ENCODE measurements at regions not wholly inside any gene's neighbourhood (a gene's known extent, or its start where the extent isn't known, plus 50 kb on each side); places are given as distances from the start of the nearest gene placed in this dataset.
"Not testable (repeated sequence)": the region's sequence is repeated elsewhere in the genome, so short reads cannot be mapped to it uniquely, and the experiment has no call there.

DNA sequence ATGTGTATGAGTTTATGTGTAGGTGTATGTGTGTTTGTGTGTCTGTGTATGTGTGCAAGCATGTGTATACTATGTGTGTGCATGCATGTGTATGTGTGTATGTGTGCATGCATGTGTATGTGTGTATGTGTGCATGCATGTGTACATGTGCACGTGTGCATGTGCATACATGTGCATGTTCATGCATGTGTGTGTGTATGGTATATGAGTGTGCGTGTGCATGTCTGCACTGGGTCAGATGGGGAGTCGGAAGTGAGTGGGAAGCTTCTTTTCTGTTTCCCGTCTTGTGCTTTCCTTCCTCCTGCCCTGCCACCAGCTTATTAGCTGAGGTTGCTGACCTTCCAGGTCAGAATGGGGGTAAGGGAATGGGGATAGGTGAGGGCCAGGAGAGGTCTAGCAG, 174.7 kb downstream of the MAP2K4 start:
- Mint-ChIP-seq H3K36me3 (ENCODE audit: insufficient read depth in 2 of 2) (no peaks in the 10 kb centered on the region), H3K4me1 (ENCODE audit: low read depth) (no peaks in the 10 kb centered on the region), H3K27ac (no peak overlapping the region), H3K9me3 (peaks cover 0 to 4% of the 10 kb centered on the region in 2 donors), H3K27me3 (ENCODE audit: low read depth) (no peaks in the 10 kb centered on the region), H3K4me3 (no peak overlapping the region)
- ATAC-seq (replicated peaks in 1 of 2) (no peak), DNase-seq (no peak)

- no peaks in the 10 kb centered on the region for H3K27me3 Mint-ChIP-seq (ENCODE audit: low read depth)
- DNase-seq (no peak), ATAC-seq (replicated peaks in 1 of 2) (no peak)
- H3K36me3 Mint-ChIP-seq (ENCODE audit: insufficient read depth in 2 of 2), result no peaks in the 10 kb centered on the region
- no peak overlapping the region for H3K27ac Mint-ChIP-seq
- H3K9me3 Mint-ChIP-seq, result peaks cover 0 to 2% of the 10 kb centered on the region in 2 donors
- H3K4me1 Mint-ChIP-seq (ENCODE audit: low read depth), result no peaks in the 10 kb centered on the region
- no peak overlapping the region for H3K4me3 Mint-ChIP-seq
Observed at GRCh38 chr17:12201294-12201880, 180.7 kb downstream of the MAP2K4 start.

- Mint-ChIP-seq H3K4me1 (ENCODE audit: low read depth) (no peaks in the 10 kb centered on the region), H3K9me3 (peaks cover 0 to 4% of the 10 kb centered on the region in 2 donors)
Observed at GRCh38 chr17:12209632-12210191, 189.0 kb downstream of the MAP2K4 start.

GRCh38 chr17:12220714-12221439, 200.2 kb downstream of the MAP2K4 start:
- DNase-seq; H3K36me3 Mint-ChIP-seq (ENCODE audit: insufficient read depth in 2 of 2); H3K27me3 Mint-ChIP-seq (ENCODE audit: low read depth); H3K27ac Mint-ChIP-seq; H3K9me3 Mint-ChIP-seq; ATAC-seq (replicated peaks in 1 of 2); H3K4me1 Mint-ChIP-seq (ENCODE audit: low read depth); H3K4me3 Mint-ChIP-seq: not testable (repeated sequence)

More at GRCh38 chr17:12209632-12210191, 189.0 kb downstream of the MAP2K4 start:
- no peak for DNase-seq
- Mint-ChIP-seq H3K27ac (no peak overlapping the region), H3K27me3 (ENCODE audit: low read depth) (no peaks in the 10 kb centered on the region), H3K36me3 (ENCODE audit: insufficient read depth in 2 of 2) (no peaks in the 10 kb centered on the region), H3K4me3 (no peak overlapping the region)
- no peak for ATAC-seq (replicated peaks in 1 of 2)

- Mint-ChIP-seq H3K27ac (no peak overlapping the region), H3K4me3 (no peak overlapping the region), H3K36me3 (ENCODE audit: insufficient read depth in 2 of 2) (peaks cover 0 to 4% of the 10 kb centered on the region in 2 donors), H3K27me3 (ENCODE audit: low read depth) (no peaks in the 10 kb centered on the region), H3K4me1 (ENCODE audit: low read depth) (no peaks in the 10 kb centered on the region), H3K9me3 (peaks cover 0 to 7% of the 10 kb centered on the region in 2 donors)
- no peak for DNase-seq
- ATAC-seq (replicated peaks in 1 of 2), result no peak
Observed at GRCh38 chr17:12222392-12222791, 201.7 kb downstream of the MAP2K4 start.

DNA sequence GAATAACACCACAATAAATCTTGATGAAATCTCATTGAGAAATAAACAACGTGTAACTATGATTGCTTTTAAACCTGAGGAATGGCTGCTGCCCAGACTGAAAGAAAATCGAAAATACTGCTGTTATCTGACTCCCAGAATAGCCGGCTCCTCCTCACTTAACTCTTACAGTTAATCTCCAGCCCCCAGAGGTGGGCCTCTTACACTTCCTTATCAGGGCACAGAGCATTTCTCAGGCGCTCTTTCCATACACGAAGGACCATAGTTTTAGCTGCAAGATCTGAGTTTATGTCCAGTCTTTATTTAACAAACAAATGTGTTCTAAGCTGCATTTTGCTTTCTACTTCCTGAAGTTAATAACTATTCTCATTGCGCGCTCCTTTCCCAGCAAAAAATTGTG, 206.9 kb downstream of the MAP2K4 start:
- H3K36me3 Mint-ChIP-seq (ENCODE audit: insufficient read depth in 2 of 2), result no peaks in the 10 kb centered on the region
- ATAC-seq (replicated peaks in 1 of 2) (no peak), DNase-seq (no peak)
- no peaks in the 10 kb centered on the region for H3K4me1 Mint-ChIP-seq (ENCODE audit: low read depth)
- peaks cover 2 to 5% of the 10 kb centered on the region in 2 donors for H3K9me3 Mint-ChIP-seq
- no peak overlapping the region for H3K27ac Mint-ChIP-seq
- peaks cover 5% of the 10 kb centered on the region for H3K27me3 Mint-ChIP-seq (ENCODE audit: low read depth)
- no peak overlapping the region for H3K4me3 Mint-ChIP-seq

- H3K27me3 Mint-ChIP-seq (ENCODE audit: low read depth), result peaks cover 6% of the 10 kb centered on the region
- no peaks in the 10 kb centered on the region for H3K4me1 Mint-ChIP-seq (ENCODE audit: low read depth)
- H3K4me3 Mint-ChIP-seq, result no peak overlapping the region
- no peak overlapping the region for H3K27ac Mint-ChIP-seq
- peaks cover 2 to 5% of the 10 kb centered on the region in 2 donors for H3K9me3 Mint-ChIP-seq
- ATAC-seq (replicated peaks in 1 of 2) (no peak), DNase-seq (no peak)
- no peaks in the 10 kb centered on the region for H3K36me3 Mint-ChIP-seq (ENCODE audit: insufficient read depth in 2 of 2)
Observed at GRCh38 chr17:12229335-12229734, 208.7 kb downstream of the MAP2K4 start.

GRCh38 chr17:12230481-12231354, 210.0 kb downstream of the MAP2K4 start:
- no peak for ATAC-seq (replicated peaks in 1 of 2)
- Mint-ChIP-seq H3K4me3 (no peak overlapping the region), H3K4me1 (ENCODE audit: low read depth) (no peaks in the 10 kb centered on the region), H3K27ac (no peak overlapping the region), H3K36me3 (ENCODE audit: insufficient read depth in 2 of 2) (no peaks in the 10 kb centered on the region), H3K27me3 (ENCODE audit: low read depth) (peaks cover 6% of the 10 kb centered on the region), H3K9me3 (peaks cover 2 to 4% of the 10 kb centered on the region in 2 donors)
- no peak for DNase-seq

DNA sequence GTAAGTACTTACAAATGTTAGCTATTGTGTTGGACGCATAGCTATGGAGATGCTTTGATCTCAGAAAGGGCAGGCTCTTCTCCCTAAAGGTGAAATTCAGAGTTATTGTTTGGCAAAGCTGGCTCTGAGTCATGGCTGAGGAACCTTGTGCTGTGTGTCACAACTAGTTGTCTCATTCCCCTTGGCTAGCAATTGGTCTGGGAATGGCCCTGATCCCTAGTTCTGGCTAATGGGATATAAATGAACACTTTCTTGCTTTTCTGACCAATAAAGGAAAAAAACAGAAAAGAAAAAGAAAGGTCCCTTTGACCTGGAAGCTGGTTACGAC, 210.6 kb downstream of the MAP2K4 start:
- Mint-ChIP-seq H3K4me3 (no peak overlapping the region), H3K27me3 (ENCODE audit: low read depth) (peaks cover 6% of the 10 kb centered on the region), H3K36me3 (ENCODE audit: insufficient read depth in 2 of 2) (no peaks in the 10 kb centered on the region), H3K27ac (no peak overlapping the region), H3K9me3 (peaks cover 2 to 3% of the 10 kb centered on the region in 2 donors), H3K4me1 (ENCODE audit: low read depth) (no peaks in the 10 kb centered on the region)
- DNase-seq (no peak), ATAC-seq (replicated peaks in 1 of 2) (no peak)

DNA sequence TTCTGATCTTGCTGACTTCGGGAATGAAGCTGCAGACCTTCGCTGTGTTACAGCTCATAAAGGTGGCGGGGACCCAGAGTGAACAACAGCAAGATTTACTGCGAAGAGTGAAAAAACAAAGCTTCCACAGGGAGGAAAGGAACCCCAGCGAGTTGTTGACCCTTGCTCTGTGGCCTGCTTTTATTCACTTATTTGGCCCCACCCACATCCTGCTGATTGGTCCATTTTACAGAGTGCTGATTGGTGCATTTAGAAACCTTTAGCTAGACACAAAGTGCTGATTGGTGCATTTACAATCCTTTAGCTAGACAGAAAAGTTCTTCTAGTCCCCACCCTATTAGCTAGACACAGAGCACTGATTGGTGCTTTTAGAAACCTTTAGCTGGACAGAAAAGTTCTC, 218.3 kb downstream of the MAP2K4 start:
- not testable (repeated sequence) for ATAC-seq (replicated peaks in 1 of 2); H3K4me3 Mint-ChIP-seq; H3K27ac Mint-ChIP-seq; H3K4me1 Mint-ChIP-seq (ENCODE audit: low read depth); DNase-seq; H3K36me3 Mint-ChIP-seq (ENCODE audit: insufficient read depth in 2 of 2); H3K9me3 Mint-ChIP-seq
- peaks cover 11% of the 10 kb centered on the region for H3K27me3 Mint-ChIP-seq (ENCODE audit: low read depth)

- no peaks in the 10 kb centered on the region for H3K4me1 Mint-ChIP-seq (ENCODE audit: low read depth)
- DNase-seq (no peak), ATAC-seq (replicated peaks in 1 of 2) (no peak)
- H3K36me3 Mint-ChIP-seq (ENCODE audit: insufficient read depth in 2 of 2), result no peaks in the 10 kb centered on the region
- H3K4me3 Mint-ChIP-seq, result no peak overlapping the region
- no peak overlapping the region for H3K27ac Mint-ChIP-seq
- H3K9me3 Mint-ChIP-seq, result no peaks in the 10 kb centered on the region
- H3K27me3 Mint-ChIP-seq (ENCODE audit: low read depth), result peaks cover 11% of the 10 kb centered on the region
Observed at GRCh38 chr17:12242345-12242954, 221.8 kb downstream of the MAP2K4 start.

DNA sequence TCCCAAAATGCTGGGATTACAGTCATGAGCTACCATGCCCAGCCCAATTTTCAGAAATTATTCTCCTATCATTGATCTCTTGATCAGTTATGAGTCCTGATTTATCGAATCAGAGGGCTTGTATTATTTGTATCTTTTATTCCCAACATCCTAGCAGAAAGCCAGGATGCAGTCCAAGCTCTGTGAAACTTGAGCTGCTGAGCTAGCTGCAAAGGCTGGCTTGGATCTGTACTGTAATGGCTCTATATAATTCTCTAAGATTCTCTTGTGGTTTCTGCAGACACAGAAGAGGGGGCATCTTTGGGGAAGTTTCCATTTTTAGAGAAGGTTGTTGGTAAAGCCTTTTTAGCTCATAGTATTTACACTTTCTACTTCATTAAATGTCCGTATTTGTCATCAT, 227.1 kb downstream of the MAP2K4 start:
- H3K27me3 Mint-ChIP-seq (ENCODE audit: low read depth), result peaks cover 7% of the 10 kb centered on the region
- no peak overlapping the region for H3K4me3 Mint-ChIP-seq
- no peaks in the 10 kb centered on the region for H3K4me1 Mint-ChIP-seq (ENCODE audit: low read depth)
- no peak overlapping the region for H3K27ac Mint-ChIP-seq
- no peak for ATAC-seq (replicated peaks in 1 of 2)
- H3K36me3 Mint-ChIP-seq (ENCODE audit: insufficient read depth in 2 of 2), result no peaks in the 10 kb centered on the region
- DNase-seq, result no peak
- no peaks in the 10 kb centered on the region for H3K9me3 Mint-ChIP-seq

- DNase-seq (no peak), ATAC-seq (replicated peaks in 1 of 2) (no peak)
- no peak overlapping the region for H3K4me3 Mint-ChIP-seq
- H3K27me3 Mint-ChIP-seq (ENCODE audit: low read depth), result no peaks in the 10 kb centered on the region
- H3K36me3 Mint-ChIP-seq (ENCODE audit: insufficient read depth in 2 of 2), result no peaks in the 10 kb centered on the region
- H3K9me3 Mint-ChIP-seq, result no peaks in the 10 kb centered on the region
- H3K4me1 Mint-ChIP-seq (ENCODE audit: low read depth), result no peaks in the 10 kb centered on the region
- H3K27ac Mint-ChIP-seq, result no peak overlapping the region
Observed at GRCh38 chr17:12250973-12251372, 230.3 kb downstream of the MAP2K4 start.
